Mesendoderm (in vitro differentiated cells): ENCODE measurements at regions not wholly inside any gene's neighbourhood (a gene's known extent, or its start where the extent isn't known, plus 50 kb on each side); places are given as distances from the start of the nearest gene placed in this dataset.

Experiments used
- DNase-seq: peaks from one replicate; pipeline ENCODE4 v3.0.0; 2013
- H2AK5ac ChIP-seq: 2 replicates; pipeline ENCODE4 v1.6.1; 2013; ENCODE audit warnings: low read length, inconsistent platforms
- H2BK120ac ChIP-seq: 2 replicates; pipeline ENCODE4 v1.6.1; 2013; ENCODE audit warnings: low read depth, mild to moderate bottlenecking, low read length, moderate library complexity, mixed read lengths
- H2BK15ac ChIP-seq: replicated peaks from 2 replicates; pipeline ENCODE4 v1.6.1; 2013; ENCODE audit warnings: low read depth, mild to moderate bottlenecking, moderate library complexity
- H2BK5ac ChIP-seq: 2 replicates; pipeline ENCODE4 v1.6.1; 2013; ENCODE audit warnings: low read length, inconsistent platforms
- H3K18ac ChIP-seq: 2 replicates; pipeline ENCODE4 v1.6.1; 2013; ENCODE audit warnings: mild to moderate bottlenecking, low read length, mixed read lengths
- H3K23ac ChIP-seq: one replicate; pipeline ENCODE4 v1.6.1; 2013; ENCODE audit warnings: low read length
- H3K27ac ChIP-seq: 2 replicates; pipeline ENCODE4 v1.5.1; 2013; ENCODE audit warnings: low read depth, mild to moderate bottlenecking, inconsistent platforms, low read length, moderate library complexity
- H3K27me3 ChIP-seq: 2 replicates; pipeline ENCODE4 v1.6.1; 2013; ENCODE audit warnings: low read length, control low read depth, mild to moderate bottlenecking, inconsistent platforms; ENCODE audit not compliant: insufficient read depth, poor library complexity
- H3K36me3 ChIP-seq: 2 replicates; pipeline ENCODE4 v1.6.1; 2013; ENCODE audit warnings: low read length, inconsistent platforms; ENCODE audit not compliant: control insufficient read depth, insufficient read depth
- H3K4ac ChIP-seq: one replicate; pipeline ENCODE4 v1.6.1; 2013; ENCODE audit warnings: low read depth, mild to moderate bottlenecking, low read length, moderate library complexity
- H3K4me1 ChIP-seq: 2 replicates; pipeline ENCODE4 v1.6.1; 2013; ENCODE audit warnings: low read depth, low read length, inconsistent platforms; ENCODE audit not compliant: control insufficient read depth
- H3K4me2 ChIP-seq: 2 replicates; pipeline ENCODE4 v1.6.1; 2013; ENCODE audit warnings: low read length
- H3K4me3 ChIP-seq: 2 replicates; pipeline ENCODE4 v1.5.1; 2013; ENCODE audit warnings: mild to moderate bottlenecking, low read length
- H3K56ac ChIP-seq: one replicate; pipeline ENCODE4 v1.6.1; 2013; ENCODE audit warnings: low read length
- H3K79me1 ChIP-seq: 2 replicates; pipeline ENCODE4 v1.6.1; 2013; ENCODE audit warnings: low read length, inconsistent platforms
- H3K79me2 ChIP-seq: 2 replicates; pipeline ENCODE4 v1.6.1; 2013; ENCODE audit warnings: mild to moderate bottlenecking, low read length; ENCODE audit not compliant: control insufficient read depth, insufficient read depth
- H3K9ac ChIP-seq: 2 replicates; pipeline ENCODE4 v1.6.1; 2013; ENCODE audit warnings: low read length, inconsistent platforms
- H4K5ac ChIP-seq: one replicate; pipeline ENCODE4 v1.6.1; 2013; ENCODE audit warnings: low read length
- H4K8ac ChIP-seq: one replicate; pipeline ENCODE4 v1.6.1; 2013; ENCODE audit warnings: low read depth, mild to moderate bottlenecking, control low read depth, low read length, moderate library complexity
- WGBS: extraction: QIAGEN DNeasy Blood & Tissue Kit; methylation state at CpG from one replicate; pipeline ENCODE4 v1.1.7; 2013; ENCODE audit warnings: low lambda C conversion rate, missing lambda C conversion rate; ENCODE audit not compliant: insufficient coverage; ENCODE audit errors: extremely low coverage; 5-methylcytosine and 5-hydroxymethylcytosine counted together

- Histone ChIP-seq H3K4me3 (no peak overlapping the region), H3K27me3 (no peaks in the 10 kb centered on the region), H3K27ac (no peak overlapping the region), H2BK5ac (no peak overlapping the region), H3K79me1 (no peaks in the 10 kb centered on the region), H4K5ac (no peak overlapping the region), H3K56ac (no peak overlapping the region), H3K4ac (no peak overlapping the region), H3K36me3 (no peaks in the 10 kb centered on the region), H4K8ac (no peak overlapping the region), H2AK5ac (no peak overlapping the region), H3K4me1 (no peaks in the 10 kb centered on the region), H2BK120ac (no peak overlapping the region), H3K9ac (no peak overlapping the region), H2BK15ac (no peak overlapping the region), H3K23ac (no peak overlapping the region), H3K18ac (no peak overlapping the region), H3K4me2 (no peak overlapping the region), H3K79me2 (no peaks in the 10 kb centered on the region)
- DNase-seq, result no peak
- WGBS, result no CpG with 5 or more reads among the region's 2 CpGs
These were observed 84.4 kb downstream of the TFAP2A start for GRCh38 chr6:10330515-10330914.

- Histone ChIP-seq H2BK5ac (no peak overlapping the region), H3K18ac (no peak overlapping the region), H2AK5ac (no peak overlapping the region)
These were observed 91.9 kb downstream of the TFAP2A start for GRCh38 chr6:10323018-10323417.

GRCh38 chr6:10320291-10320690 lies 94.6 kb downstream of the TFAP2A start:
- Histone ChIP-seq H2BK5ac (no peak overlapping the region), H3K23ac (no peak overlapping the region), H4K8ac (no peak overlapping the region), H3K27me3 (no peaks in the 10 kb centered on the region), H3K56ac (no peak overlapping the region), H2BK15ac (no peak overlapping the region), H2AK5ac (no peak overlapping the region), H3K79me2 (no peaks in the 10 kb centered on the region), H3K4ac (no peak overlapping the region), H3K79me1 (no peaks in the 10 kb centered on the region), H2BK120ac (no peak overlapping the region), H3K4me2 (no peak overlapping the region), H4K5ac (no peak overlapping the region), H3K36me3 (no peaks in the 10 kb centered on the region), H3K18ac (no peak overlapping the region), H3K4me3 (no peak overlapping the region), H3K4me1 (peaks cover under 1% of the 10 kb centered on the region), H3K9ac (no peak overlapping the region), H3K27ac (no peak overlapping the region)
- WGBS, result no CpG with 5 or more reads among the region's 6 CpGs
- no peak for DNase-seq

More at GRCh38 chr6:10323018-10323417, 91.9 kb downstream of the TFAP2A start:
- no peak overlapping the region for H4K8ac ChIP-seq
- H3K27me3 ChIP-seq, result no peaks in the 10 kb centered on the region
- H3K4me2 ChIP-seq, result no peak overlapping the region
- H3K4me1 ChIP-seq, result no peaks in the 10 kb centered on the region
- H4K5ac ChIP-seq, result no peak overlapping the region
- no peaks in the 10 kb centered on the region for H3K36me3 ChIP-seq
- no peak overlapping the region for H3K56ac ChIP-seq
- no peaks in the 10 kb centered on the region for H3K79me1 ChIP-seq
- H2BK15ac ChIP-seq, result no peak overlapping the region
- no peak overlapping the region for H3K27ac ChIP-seq
- WGBS, result no CpG with 5 or more reads among the region's 2 CpGs
- H3K9ac ChIP-seq, result no peak overlapping the region
- no peak overlapping the region for H2BK120ac ChIP-seq
- H3K4ac ChIP-seq, result no peak overlapping the region
- no peak overlapping the region for H3K4me3 ChIP-seq
- no peaks in the 10 kb centered on the region for H3K79me2 ChIP-seq
- no peak for DNase-seq
- H3K23ac ChIP-seq, result no peak overlapping the region

- no peak overlapping the region for H3K23ac ChIP-seq
- no peak overlapping the region for H3K27ac ChIP-seq
- H3K36me3 ChIP-seq, result no peaks in the 10 kb centered on the region
These were observed 98.5 kb downstream of the TFAP2A start for GRCh38 chr6:10316373-10316721.

GRCh38 chr6:10315658-10316372 lies 99.1 kb downstream of the TFAP2A start:
- H4K8ac ChIP-seq, result no peak overlapping the region
- no CpG with 5 or more reads among the region's 7 CpGs for WGBS

More at GRCh38 chr6:10316373-10316721, 98.5 kb downstream of the TFAP2A start:
- H2BK120ac ChIP-seq, result no peak overlapping the region
- H3K79me2 ChIP-seq, result no peaks in the 10 kb centered on the region
- no peak overlapping the region for H3K4me3 ChIP-seq
- H3K4me2 ChIP-seq, result no peak overlapping the region
- WGBS, result no CpG with 5 or more reads among the region's 12 CpGs
- H2BK5ac ChIP-seq, result no peak overlapping the region
- H2AK5ac ChIP-seq, result no peak overlapping the region
- no peaks in the 10 kb centered on the region for H3K79me1 ChIP-seq
- peaks cover 3% of the 10 kb centered on the region for H3K4me1 ChIP-seq
- H3K4ac ChIP-seq, result no peak overlapping the region
- H3K56ac ChIP-seq, result no peak overlapping the region
- H3K18ac ChIP-seq, result no peak overlapping the region
- DNase-seq, result no peak
- H4K8ac ChIP-seq, result no peak overlapping the region
- H3K9ac ChIP-seq, result no peak overlapping the region
- H4K5ac ChIP-seq, result no peak overlapping the region
- H3K27me3 ChIP-seq, result no peaks in the 10 kb centered on the region
- no peak overlapping the region for H2BK15ac ChIP-seq

GRCh38 chr6:10315034-10315433 lies 99.8 kb downstream of the TFAP2A start:
- Histone ChIP-seq H3K23ac (no peak overlapping the region), H2BK15ac (no peak overlapping the region), H3K36me3 (no peaks in the 10 kb centered on the region), H3K4me3 (no peak overlapping the region), H3K4me2 (no peak overlapping the region), H4K8ac (no peak overlapping the region), H2BK120ac (no peak overlapping the region), H3K27me3 (no peaks in the 10 kb centered on the region), H3K79me2 (no peaks in the 10 kb centered on the region), H2BK5ac (no peak overlapping the region), H3K9ac (no peak overlapping the region), H3K4me1 (peaks cover 3% of the 10 kb centered on the region), H3K79me1 (no peaks in the 10 kb centered on the region), H3K56ac (no peak overlapping the region), H4K5ac (no peak overlapping the region), H2AK5ac (no peak overlapping the region), H3K18ac (no peak overlapping the region), H3K27ac (no peak overlapping the region), H3K4ac (no peak overlapping the region)
- no CpG with 5 or more reads among the region's 8 CpGs for WGBS
- DNase-seq, result peak; percentile 81

More at GRCh38 chr6:10315658-10316372, 99.1 kb downstream of the TFAP2A start:
- Histone ChIP-seq H3K23ac (no peak overlapping the region), H2BK5ac (no peak overlapping the region), H3K36me3 (no peaks in the 10 kb centered on the region), H3K79me2 (no peaks in the 10 kb centered on the region), H2BK120ac (no peak overlapping the region), H3K4ac (no peak overlapping the region), H3K27ac (no peak overlapping the region), H4K5ac (no peak overlapping the region), H2BK15ac (no peak overlapping the region), H3K56ac (no peak overlapping the region), H3K79me1 (no peaks in the 10 kb centered on the region), H3K18ac (no peak overlapping the region), H3K9ac (no peak overlapping the region), H2AK5ac (no peak overlapping the region), H3K4me3 (no peak overlapping the region), H3K4me2 (no peak overlapping the region), H3K27me3 (no peaks in the 10 kb centered on the region), H3K4me1 (peaks cover 3% of the 10 kb centered on the region)
- DNase-seq, result no peak
